Right lobe of liver (tissue), 4 donors: ENCODE measurements at regions not wholly inside any gene's neighbourhood (a gene's known extent, or its start where the extent isn't known, plus 50 kb on each side); places are given as distances from the start of the nearest gene placed in this dataset.

Experiments used
- POLR2A ChIP-seq: fragments of 450-650 bp; IDR thresholded peaks from one replicate; pipeline ENCODE4 v1.6.1; 2017; ENCODE audit warnings: antibody characterized with exemption, mild to moderate bottlenecking
- TF ChIP-seq, protein P1 (sequence below), 4 donors: fragments of 200-600 bp in 3 of 4; fragments of 450-650 bp in 1 of 4; IDR thresholded peaks; one replicate each; pipeline versions ENCODE4 v1.5.1 to v1.8.0; 2016 to 2022; ENCODE audit warnings: antibody characterized with exemption in 4 of 4, mild to moderate bottlenecking in 2 of 4
- donor health status: DM: no; HTN: no; CAD: no.
- donor health status: DM: no; HTN: no; CAD: no.
- donor health status: DM: no; HTN: yes; CAD: no.

GRCh38 chr4:17230727-17231126, 281.2 kb downstream of the QDPR start:
- TF ChIP-seq, protein P1, sequence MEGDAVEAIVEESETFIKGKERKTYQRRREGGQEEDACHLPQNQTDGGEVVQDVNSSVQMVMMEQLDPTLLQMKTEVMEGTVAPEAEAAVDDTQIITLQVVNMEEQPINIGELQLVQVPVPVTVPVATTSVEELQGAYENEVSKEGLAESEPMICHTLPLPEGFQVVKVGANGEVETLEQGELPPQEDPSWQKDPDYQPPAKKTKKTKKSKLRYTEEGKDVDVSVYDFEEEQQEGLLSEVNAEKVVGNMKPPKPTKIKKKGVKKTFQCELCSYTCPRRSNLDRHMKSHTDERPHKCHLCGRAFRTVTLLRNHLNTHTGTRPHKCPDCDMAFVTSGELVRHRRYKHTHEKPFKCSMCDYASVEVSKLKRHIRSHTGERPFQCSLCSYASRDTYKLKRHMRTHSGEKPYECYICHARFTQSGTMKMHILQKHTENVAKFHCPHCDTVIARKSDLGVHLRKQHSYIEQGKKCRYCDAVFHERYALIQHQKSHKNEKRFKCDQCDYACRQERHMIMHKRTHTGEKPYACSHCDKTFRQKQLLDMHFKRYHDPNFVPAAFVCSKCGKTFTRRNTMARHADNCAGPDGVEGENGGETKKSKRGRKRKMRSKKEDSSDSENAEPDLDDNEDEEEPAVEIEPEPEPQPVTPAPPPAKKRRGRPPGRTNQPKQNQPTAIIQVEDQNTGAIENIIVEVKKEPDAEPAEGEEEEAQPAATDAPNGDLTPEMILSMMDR (IDR thresholded peaks at IDR 0.05): no peak
- no peak for TF ChIP-seq POLR2A
